ENCODE measurements at regions not wholly inside any gene's neighbourhood (a gene's known extent, or its start where the extent isn't known, plus 50 kb on each side); places are given as distances from the start of the nearest gene placed in this dataset.

GRCh38 chr3:144045766-144046165 is 74.1 kb downstream of the DIPK2A start:
- TF ChIP-seq CTCF (IDR thresholded peaks at IDR 0.05; ENCODE audit: low read length) (no peak), EZH2 (IDR thresholded peaks at IDR 0.05; ENCODE audit: borderline replicate concordance, low read length) (no peak)
